Activated CD8-positive, alpha-beta T cell treated with anti-CD3 and anti-CD28 coated beads, Interleukin-2, amount 10 ng/mL, durations not matched to agents 7 days and 5 days (primary cell): ENCODE measurements at regions not wholly inside any gene's neighbourhood (a gene's known extent, or its start where the extent isn't known, plus 50 kb on each side); places are given as distances from the start of the nearest gene placed in this dataset.

Experiments used
- ATAC-seq: fragments of 150-1000 bp; cut with Tn5 transposase; one replicate; pipeline ENCODE4 v1.10.0; 2021; ENCODE audit warnings: moderate library complexity
- CTCF ChIA-PET: fragments of 350-600 bp; sonication (Branson Sonifier 250); formaldehyde crosslinking; loops from one replicate; lab custom pipeline; 2021; ENCODE audit warnings: antibody characterized with exemption; lab: Charles Lee
- POLR2A ChIA-PET: fragments of 350-600 bp; sonication (Branson Sonifier 250); formaldehyde crosslinking; loops from one replicate; lab custom pipeline; 2021; ENCODE audit warnings: antibody characterized with exemption; lab: Charles Lee
- DNase-seq: peaks from one replicate; pipeline ENCODE4 v3.0.0-alpha.2; 2020
- H3K27ac Mint-ChIP-seq: one replicate; pipeline ENCODE4 v1.8.0; 2021; ENCODE audit warnings: mild to moderate bottlenecking, mixed read lengths
- H3K27me3 Mint-ChIP-seq: one replicate; pipeline ENCODE4 v1.8.0; 2021; ENCODE audit warnings: low read depth, mixed read lengths
- H3K36me3 Mint-ChIP-seq: one replicate; pipeline ENCODE4 v1.8.0; 2021; ENCODE audit warnings: low read depth, mixed read lengths
- H3K4me1 Mint-ChIP-seq: one replicate; pipeline ENCODE4 v1.8.0; 2021; ENCODE audit warnings: low read depth, mixed read lengths
- H3K4me3 Mint-ChIP-seq: one replicate; pipeline ENCODE4 v1.8.0; 2021; ENCODE audit warnings: mild to moderate bottlenecking, mixed read lengths
- H3K9me3 Mint-ChIP-seq: one replicate; pipeline ENCODE4 v1.8.0; 2022; ENCODE audit warnings: mixed read lengths; ENCODE audit not compliant: insufficient read depth

DNA sequence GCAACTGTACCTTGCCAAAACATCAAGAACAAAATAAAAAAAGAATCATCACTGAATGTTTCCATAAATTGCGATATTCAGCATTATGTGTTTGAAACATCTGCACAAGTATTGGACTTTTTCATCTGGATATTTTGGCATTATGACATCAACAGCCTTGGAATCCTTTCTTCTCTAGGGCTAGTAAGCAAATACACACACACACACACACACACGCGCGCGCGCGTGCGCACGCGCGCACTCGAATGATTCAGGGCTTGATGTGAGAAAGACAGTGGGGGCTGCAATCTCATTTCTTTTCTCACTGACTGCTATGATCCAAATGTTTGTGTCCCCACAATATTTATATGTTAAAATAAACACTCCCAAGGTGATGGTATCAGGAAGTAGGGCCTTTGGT is 90.0 kb upstream of the SLC38A4 start:
- CTCF ChIA-PET: no interaction called here
- H3K36me3 Mint-ChIP-seq: no peaks in the 10 kb centered on the region
- H3K27me3 Mint-ChIP-seq: peaks cover 15% of the 10 kb centered on the region
- POLR2A ChIA-PET: no interaction called here
- peaks cover 13% of the 10 kb centered on the region for H3K9me3 Mint-ChIP-seq
- no peak for ATAC-seq
- H3K4me3 Mint-ChIP-seq: no peak overlapping the region
- no peak for DNase-seq
- H3K4me1 Mint-ChIP-seq: no peaks in the 10 kb centered on the region
- H3K27ac Mint-ChIP-seq: no peak overlapping the region

GRCh38 chr12:46916796-46917419 is 91.1 kb upstream of the SLC38A4 start:
- no peaks in the 10 kb centered on the region for H3K4me1 Mint-ChIP-seq
- H3K36me3 Mint-ChIP-seq: no peaks in the 10 kb centered on the region
- ChIA-PET POLR2A (no interaction called here), CTCF (no interaction called here)
- ATAC-seq (no peak), DNase-seq (no peak)
- no peak overlapping the region for H3K27ac Mint-ChIP-seq
- peaks cover 15% of the 10 kb centered on the region for H3K27me3 Mint-ChIP-seq
- no peak overlapping the region for H3K4me3 Mint-ChIP-seq
- H3K9me3 Mint-ChIP-seq: peaks cover 9% of the 10 kb centered on the region

- POLR2A ChIA-PET: no interaction called here
- DNase-seq: no peak
- H3K9me3 Mint-ChIP-seq: peaks cover 8% of the 10 kb centered on the region
These were observed 92.0 kb upstream of the SLC38A4 start for GRCh38 chr12:46917821-46918220.

GRCh38 chr12:46918631-46919030 is 92.8 kb upstream of the SLC38A4 start:
- H3K27ac Mint-ChIP-seq: no peak overlapping the region
- CTCF ChIA-PET: interaction anchor here (0.6 kb wide), 1 partner anchor 65 kb away, joined by 3 read pairs; no protein-coding TSS in a partner anchor
- ATAC-seq: no peak
- DNase-seq: no peak
- no peak overlapping the region for H3K4me3 Mint-ChIP-seq
- H3K4me1 Mint-ChIP-seq: no peaks in the 10 kb centered on the region
- H3K9me3 Mint-ChIP-seq: peaks cover 3% of the 10 kb centered on the region
- H3K27me3 Mint-ChIP-seq: peaks cover 6% of the 10 kb centered on the region
- POLR2A ChIA-PET: interaction anchor here (0.5 kb wide), 1 partner anchor 846 kb away, joined by 3 read pairs; no protein-coding TSS in a partner anchor
- no peaks in the 10 kb centered on the region for H3K36me3 Mint-ChIP-seq

More at GRCh38 chr12:46917821-46918220, 92.0 kb upstream of the SLC38A4 start:
- peaks cover 8% of the 10 kb centered on the region for H3K27me3 Mint-ChIP-seq
- H3K4me1 Mint-ChIP-seq: no peaks in the 10 kb centered on the region
- no peak overlapping the region for H3K27ac Mint-ChIP-seq
- no peak for ATAC-seq
- H3K4me3 Mint-ChIP-seq: no peak overlapping the region
- H3K36me3 Mint-ChIP-seq: no peaks in the 10 kb centered on the region
- CTCF ChIA-PET: no interaction called here

DNA sequence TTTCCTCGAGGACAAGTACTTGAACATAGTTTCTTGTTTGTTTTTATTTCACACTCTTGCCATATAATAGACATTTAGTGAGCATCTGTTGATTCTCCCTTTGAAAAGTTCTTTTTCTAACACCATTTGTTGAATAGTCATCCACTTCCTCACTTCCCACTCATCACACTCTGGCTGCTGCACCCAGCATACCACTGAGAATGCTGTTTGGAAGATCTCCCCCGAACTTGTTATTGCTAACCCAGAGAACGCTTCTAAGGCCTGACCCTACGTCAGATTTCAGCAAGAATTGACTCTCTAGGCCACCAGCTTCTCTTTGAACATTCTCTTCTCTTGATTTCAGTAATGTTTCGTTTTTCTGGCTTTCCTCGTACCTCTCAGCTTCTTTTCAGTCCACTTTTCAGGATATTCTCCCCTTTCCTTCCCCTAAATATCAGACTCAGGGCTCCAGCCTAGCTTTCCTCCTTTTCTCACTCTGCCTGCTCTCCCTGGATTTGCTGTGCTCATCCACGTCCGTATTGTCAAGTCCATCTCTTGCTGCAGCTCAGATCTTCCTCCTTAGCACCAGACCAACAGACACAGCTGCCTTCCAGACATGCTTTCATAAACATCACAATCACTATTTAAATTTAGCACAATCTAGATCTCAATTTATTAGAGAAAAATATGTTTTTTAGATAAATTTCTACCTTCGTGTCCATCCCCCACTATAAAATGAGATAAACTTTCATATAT is 94.0 kb upstream of the SLC38A4 start:
- Mint-ChIP-seq H3K4me1 (no peaks in the 10 kb centered on the region), H3K27me3 (peaks cover 2% of the 10 kb centered on the region), H3K9me3 (peaks cover 3% of the 10 kb centered on the region), H3K27ac (no peak overlapping the region), H3K4me3 (no peak overlapping the region), H3K36me3 (no peaks in the 10 kb centered on the region)
- no peak for ATAC-seq
- ChIA-PET CTCF (no interaction called here), POLR2A (no interaction called here)
- no peak for DNase-seq

GRCh38 chr12:46920499-46920898 is 94.7 kb upstream of the SLC38A4 start:
- DNase-seq: no peak
- ChIA-PET POLR2A (no interaction called here), CTCF (no interaction called here)
- Mint-ChIP-seq H3K4me1 (no peaks in the 10 kb centered on the region), H3K4me3 (no peak overlapping the region), H3K9me3 (peaks cover 3% of the 10 kb centered on the region), H3K36me3 (no peaks in the 10 kb centered on the region), H3K27me3 (peaks cover 4% of the 10 kb centered on the region), H3K27ac (no peak overlapping the region)
- ATAC-seq: no peak

DNA sequence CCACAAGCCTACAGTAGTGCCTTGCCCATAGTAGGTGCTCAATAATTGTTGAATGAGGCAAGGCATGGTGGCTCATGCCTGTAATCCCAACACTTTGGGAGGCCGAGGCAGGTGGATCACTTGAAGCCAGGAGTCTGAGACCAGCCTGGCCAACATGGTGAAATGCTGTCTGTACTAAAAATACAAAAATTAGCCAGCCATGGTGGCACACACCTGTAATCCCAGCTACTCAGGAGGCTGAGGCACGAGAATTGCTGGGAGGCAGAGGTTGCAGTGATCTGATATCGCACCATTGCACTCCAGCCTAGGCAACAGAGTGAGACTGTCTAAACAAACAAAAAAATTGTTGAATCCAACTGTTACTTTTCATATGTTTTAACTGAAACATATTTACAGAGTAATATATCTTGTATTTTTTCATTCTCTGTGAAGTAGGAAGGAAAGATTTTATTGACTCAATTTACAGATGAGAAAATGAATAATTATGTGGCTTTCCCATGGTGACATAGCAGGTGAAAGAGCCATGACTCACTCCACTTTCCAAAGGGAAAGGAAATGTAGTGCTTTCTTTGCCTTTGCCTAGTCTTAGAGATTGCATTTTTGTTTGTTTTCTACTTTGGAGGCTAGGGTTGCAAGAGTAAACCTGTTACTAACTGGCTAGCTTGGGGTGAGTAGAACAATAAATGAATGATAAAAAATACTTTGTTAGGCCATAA is 95.4 kb upstream of the SLC38A4 start:
- Mint-ChIP-seq H3K9me3 (peaks cover 3% of the 10 kb centered on the region), H3K4me3 (no peak overlapping the region), H3K27me3 (peaks cover 7% of the 10 kb centered on the region), H3K27ac (no peak overlapping the region), H3K4me1 (no peaks in the 10 kb centered on the region), H3K36me3 (no peaks in the 10 kb centered on the region)
- DNase-seq (no peak), ATAC-seq (no peak)
- CTCF ChIA-PET: no interaction called here
- POLR2A ChIA-PET: no interaction called here

- CTCF ChIA-PET: interaction anchor here (0.6 kb wide), 1 partner anchor 649 kb away, joined by 3 read pairs; no protein-coding TSS in a partner anchor
- ATAC-seq: no peak
- Mint-ChIP-seq H3K4me3 (no peak overlapping the region), H3K36me3 (no peaks in the 10 kb centered on the region), H3K27me3 (peaks cover 7% of the 10 kb centered on the region), H3K27ac (no peak overlapping the region), H3K4me1 (no peaks in the 10 kb centered on the region), H3K9me3 (peaks cover 3% of the 10 kb centered on the region)
- DNase-seq: no peak
- POLR2A ChIA-PET: no interaction called here
These were observed 96.0 kb upstream of the SLC38A4 start for GRCh38 chr12:46921764-46922133.

DNA sequence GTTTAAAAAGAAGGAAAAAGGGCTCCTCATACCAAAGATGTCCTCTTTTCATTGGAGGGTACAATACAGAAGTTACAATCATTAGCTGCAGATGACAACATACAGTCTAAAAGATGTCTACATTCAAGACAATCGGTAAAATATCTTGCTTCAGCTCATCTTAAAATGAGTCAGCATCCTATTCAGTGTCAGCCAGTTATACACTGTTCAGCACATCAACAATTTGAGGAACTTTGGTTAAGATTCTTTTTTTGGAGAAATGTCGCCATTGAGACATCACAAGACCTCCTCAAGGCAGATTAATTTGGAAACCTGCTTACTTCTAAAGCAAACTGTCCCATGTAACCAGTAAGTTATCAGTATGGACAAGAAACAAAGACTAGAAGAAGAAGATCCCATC is 100.7 kb upstream of the SLC38A4 start:
- DNase-seq: no peak
- no peak for ATAC-seq
- Mint-ChIP-seq H3K4me3 (no peak overlapping the region), H3K27me3 (peaks cover 15% of the 10 kb centered on the region), H3K4me1 (no peaks in the 10 kb centered on the region), H3K36me3 (no peaks in the 10 kb centered on the region), H3K9me3 (no peaks in the 10 kb centered on the region), H3K27ac (no peak overlapping the region)
- CTCF ChIA-PET: interaction anchor here (1.0 kb wide), 1 partner anchor 31 kb away, joined by 3 read pairs; no protein-coding TSS in a partner anchor
- POLR2A ChIA-PET: interaction anchor here (0.6 kb wide), 1 partner anchor 24 kb away, joined by 3 read pairs; no protein-coding TSS in a partner anchor

- DNase-seq: no peak
- Mint-ChIP-seq H3K4me3 (no peak overlapping the region), H3K27me3 (peaks cover 25% of the 10 kb centered on the region), H3K27ac (no peak overlapping the region), H3K36me3 (no peaks in the 10 kb centered on the region), H3K4me1 (no peaks in the 10 kb centered on the region), H3K9me3 (no peaks in the 10 kb centered on the region)
- CTCF ChIA-PET: no interaction called here
- POLR2A ChIA-PET: no interaction called here
- ATAC-seq: no peak
These were observed 104.3 kb upstream of the SLC38A4 start for GRCh38 chr12:46930101-46930500.

DNA sequence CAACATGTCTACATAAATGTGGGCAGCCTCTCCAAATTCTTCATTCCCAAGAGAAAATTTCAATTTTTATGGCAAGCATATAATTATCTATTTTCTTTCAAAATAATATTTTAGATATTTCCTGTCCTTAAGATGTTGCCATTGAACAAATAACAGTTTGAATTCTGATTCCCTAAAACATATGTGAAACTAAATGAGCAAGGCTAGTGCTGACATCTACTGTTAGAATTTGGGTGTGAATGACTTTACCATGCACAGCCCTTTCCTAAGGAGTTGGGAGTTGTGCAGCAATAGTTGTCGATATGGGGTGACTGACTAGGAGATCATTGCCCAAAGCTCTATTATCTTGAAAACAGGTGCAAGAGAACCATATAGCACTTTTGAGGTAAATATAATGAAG is 108.2 kb upstream of the SLC38A4 start:
- Mint-ChIP-seq H3K4me3 (no peak overlapping the region), H3K27ac (no peak overlapping the region), H3K9me3 (no peaks in the 10 kb centered on the region), H3K27me3 (peaks cover 29% of the 10 kb centered on the region), H3K4me1 (no peaks in the 10 kb centered on the region), H3K36me3 (no peaks in the 10 kb centered on the region)
- POLR2A ChIA-PET: no interaction called here
- CTCF ChIA-PET: interaction anchor here (1.4 to 2.4 kb wide), 2 partner anchors 87 to 809 kb away, joined by 5 to 11 read pairs; no protein-coding TSS in a partner anchor
- ATAC-seq (no peak), DNase-seq (no peak)
